SK-N-SH (cell line): ENCODE measurements at regions not wholly inside any gene's neighbourhood (a gene's known extent, or its start where the extent isn't known, plus 50 kb on each side); places are given as distances from the start of the nearest gene placed in this dataset.

Source experiments
- CTCF ChIA-PET: fragments of 300-600, 350-600 bp; formaldehyde crosslinking; extraction: SDS; loops from one replicate; lab custom pipeline; 2021; lab: Yijun Ruan, JAX
- POLR2A ChIA-PET: fragments of 350-600 bp; sonication (Branson Sonifier 250); formaldehyde crosslinking; extraction: SDS; loops from one replicate; lab custom pipeline; 2020; ENCODE audit warnings: antibody characterized with exemption, inconsistent platforms; lab: Yijun Ruan, JAX
- DNase-seq: peaks from one replicate; pipeline ENCODE4 v3.0.0; 2012
- H2AFZ ChIP-seq: fragments of 200-600 bp; sonication (generic); 2 replicates; pipeline ENCODE4 v1.8.1; 2016; ENCODE audit warnings: antibody characterized with exemption, mild to moderate bottlenecking, low read depth
- H3F3A ChIP-seq: fragments of 200-600 bp; sonication (generic); replicated peaks from 2 replicates; pipeline ENCODE3; 2016; ENCODE audit warnings: antibody characterized with exemption, mild to moderate bottlenecking; ENCODE audit not compliant: insufficient read depth
- H3K27ac ChIP-seq, 2 experiments: fragments of 200-500 bp in 1 of 2; fragments of 200-600 bp in 1 of 2; sonication (Bioruptor generic) in 1 of 2; sonication (generic), shearing (Covaris generic) in 1 of 2; 2 replicates each; pipeline versions ENCODE4 v1.5.1 to v1.6.1; 2014 to 2016; ENCODE audit warnings: low read depth in 2 of 2, inconsistent platforms in 1 of 2, low read length in 1 of 2, mild to moderate bottlenecking in 1 of 2, mixed read lengths in 1 of 2
- H3K27me3 ChIP-seq: fragments of 200-600 bp; sonication (generic), shearing (Covaris generic); 2 replicates; pipeline ENCODE4 v1.6.1; 2016; ENCODE audit warnings: mixed run types; ENCODE audit not compliant: insufficient read depth
- H3K36me3 ChIP-seq, 2 experiments: fragments of 200-500 bp in 1 of 2; fragments of 200-600 bp in 1 of 2; sonication (Bioruptor generic) in 1 of 2; sonication (generic) in 1 of 2; replicated peaks in 1 of 2; 2 replicates each; pipeline versions ENCODE3 to v1.5.1; 2014 to 2016; ENCODE audit warnings: low read length in 1 of 2, mild to moderate bottlenecking in 1 of 2; ENCODE audit not compliant: insufficient read depth in 2 of 2, control insufficient read depth in 1 of 2
- H3K4me1 ChIP-seq, 2 experiments: fragments of 200-500 bp in 1 of 2; fragments of 200-600 bp in 1 of 2; sonication (Bioruptor generic) in 1 of 2; sonication (generic), shearing (Covaris generic) in 1 of 2; 2 replicates each; pipeline versions ENCODE4 v1.5.1 to v1.6.1; 2014 to 2016; ENCODE audit warnings: low read depth in 1 of 2, low read length in 1 of 2, mixed run types in 1 of 2; ENCODE audit not compliant: insufficient read depth in 2 of 2, control insufficient read depth in 1 of 2
- H3K4me2 ChIP-seq: fragments of 200-600 bp; sonication (generic), shearing (Covaris generic); 2 replicates; pipeline ENCODE4 v1.6.1; 2017; ENCODE audit warnings: mixed run types
- H3K4me3 ChIP-seq, 2 experiments: fragments of 200-500 bp in 1 of 2; fragments of 200-600 bp in 1 of 2; sonication (Bioruptor generic) in 1 of 2; sonication (generic), shearing (Covaris generic) in 1 of 2; 2 replicates each; pipeline versions ENCODE4 v1.5.1 to v1.8.1; 2014 to 2016; ENCODE audit warnings: low read depth in 2 of 2, inconsistent platforms in 1 of 2, low read length in 1 of 2, mild to moderate bottlenecking in 1 of 2, mixed read lengths in 1 of 2, moderate library complexity in 1 of 2
- H3K79me2 ChIP-seq: fragments of 200-600 bp; sonication (generic); 2 replicates; pipeline ENCODE4 v1.8.1; 2017; ENCODE audit warnings: mild to moderate bottlenecking; ENCODE audit not compliant: insufficient read depth
- H3K9ac ChIP-seq: fragments of 200-600 bp; sonication (generic); 2 replicates; pipeline ENCODE4 v1.6.1; 2017; ENCODE audit warnings: mixed run types
- H3K9me2 ChIP-seq: fragments of 200-600 bp; sonication (generic); 2 replicates; pipeline ENCODE4 v1.6.1; 2017; ENCODE audit warnings: mixed run types
- H3K9me3 ChIP-seq: fragments of 200-600 bp; sonication (generic); 2 replicates; pipeline ENCODE4 v1.6.1; 2017; ENCODE audit warnings: mixed run types, mild to moderate bottlenecking, moderate library complexity
- H4K20me1 ChIP-seq: fragments of 200-600 bp; sonication (generic); 2 replicates; pipeline ENCODE4 v1.6.1; 2017; ENCODE audit warnings: mild to moderate bottlenecking, mixed run types; ENCODE audit not compliant: insufficient read depth
- CHD2 ChIP-seq: fragments of 150-350 bp; IDR thresholded peaks from 2 replicates; pipeline ENCODE4 v1.6.1; 2018; ENCODE audit warnings: low read length; ENCODE audit not compliant: partially characterized antibody
- FOSL2 ChIP-seq: IDR thresholded peaks from 2 replicates; pipeline ENCODE4 v1.4.0; 2012; ENCODE audit warnings: low read depth, mild to moderate bottlenecking, moderate library complexity, borderline replicate concordance
- FOXJ3 ChIP-seq: sonication (generic); formaldehyde crosslinking; IDR thresholded peaks from 2 replicates; pipeline ENCODE4 v1.5.1; 2020; ENCODE audit warnings: mild to moderate bottlenecking, missing genetic modification reagents
- FOXM1 ChIP-seq: IDR thresholded peaks from 2 replicates; pipeline ENCODE4 v1.4.0; 2012; ENCODE audit warnings: low read depth, mild to moderate bottlenecking
- GABPA ChIP-seq: IDR thresholded peaks from 2 replicates; pipeline ENCODE4 v1.4.0; 2012; ENCODE audit warnings: low read depth, mild to moderate bottlenecking
- JUND ChIP-seq: IDR thresholded peaks from 2 replicates; pipeline ENCODE4 v1.4.0; 2012
- MEF2A ChIP-seq: IDR thresholded peaks from 2 replicates; pipeline ENCODE4 v1.4.0; 2012; ENCODE audit warnings: low read depth, borderline replicate concordance
- MXI1 ChIP-seq: IDR thresholded peaks from 2 replicates; pipeline ENCODE4 v1.6.1; 2012; ENCODE audit warnings: mild to moderate bottlenecking, low read depth, low read length, improper control_type of control experiment
- NRF1 ChIP-seq: IDR thresholded peaks from 2 replicates; pipeline ENCODE4 v1.6.1; 2012; ENCODE audit warnings: low read depth, mild to moderate bottlenecking, low read length
- POLR2AphosphoS5 ChIP-seq: IDR thresholded peaks from 2 replicates; pipeline ENCODE4 v1.6.1; 2012; ENCODE audit warnings: low read depth, low read length
- RFX5 ChIP-seq: IDR thresholded peaks from 2 replicates; pipeline ENCODE4 v1.6.1; 2012; ENCODE audit warnings: mild to moderate bottlenecking, improper control_type of control experiment, low read length
- SMC3 ChIP-seq: IDR thresholded peaks from 2 replicates; pipeline ENCODE4 v1.6.1; 2012; ENCODE audit warnings: low read depth, low read length, improper control_type of control experiment
- TAF1 ChIP-seq: IDR thresholded peaks from 2 replicates; pipeline ENCODE4 v1.6.1; 2012; ENCODE audit warnings: low read depth, mild to moderate bottlenecking, low read length, moderate library complexity, borderline replicate concordance
- WGBS: methylation state at CpG from one replicate; pipeline ENCODE4 v1.1.6; 2017; ENCODE audit warnings: low lambda C conversion rate; 5-methylcytosine and 5-hydroxymethylcytosine counted together
- TF ChIP-seq, protein P1 (sequence below): IDR thresholded peaks from 2 replicates; pipeline ENCODE4 v1.6.1; 2012; ENCODE audit warnings: mild to moderate bottlenecking, low read depth, low read length, moderate library complexity
- TF ChIP-seq, protein P2 (sequence below): fragments of 150-350 bp; IDR thresholded peaks from 2 replicates; pipeline ENCODE4 v1.6.1; 2017; ENCODE audit warnings: antibody characterized with exemption, low read length, low read depth, borderline replicate concordance
- TF ChIP-seq, protein P3 (sequence below): fragments of 200-600 bp; sonication (generic); IDR thresholded peaks from 2 replicates; pipeline ENCODE4 v1.6.1; 2017; ENCODE audit warnings: antibody characterized with exemption, mild to moderate bottlenecking, moderate library complexity
- TF ChIP-seq, protein P4 (sequence below): fragments of 150-350 bp; IDR thresholded peaks from 2 replicates; pipeline ENCODE4 v1.6.1; 2016; ENCODE audit warnings: mild to moderate bottlenecking, low read depth, low read length
- TF ChIP-seq, protein P5 (sequence below): IDR thresholded peaks from 2 replicates; pipeline ENCODE4 v1.4.0; 2012; ENCODE audit warnings: low read depth

DNA sequence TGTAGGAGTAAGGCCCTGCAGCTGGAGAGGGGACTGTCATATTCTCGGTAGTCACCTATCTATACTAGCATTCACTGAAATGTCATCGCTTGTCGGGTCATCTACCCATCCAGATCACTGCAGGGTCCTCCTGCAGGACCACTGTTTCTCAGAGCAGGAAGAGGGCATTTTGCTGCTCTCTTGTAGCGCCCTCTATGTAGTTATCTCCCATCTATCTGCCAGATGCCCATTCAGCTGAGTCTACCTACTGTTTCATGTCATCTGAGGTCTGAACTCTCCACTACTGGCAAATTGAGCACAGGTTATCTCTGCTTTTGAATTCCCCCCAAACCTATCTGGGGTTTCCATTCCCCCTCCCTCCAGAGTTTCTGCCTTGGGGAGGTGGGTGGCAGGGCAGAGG, 258.2 kb upstream of the FOXD3 start (continued):
- TF ChIP-seq, protein P1, sequence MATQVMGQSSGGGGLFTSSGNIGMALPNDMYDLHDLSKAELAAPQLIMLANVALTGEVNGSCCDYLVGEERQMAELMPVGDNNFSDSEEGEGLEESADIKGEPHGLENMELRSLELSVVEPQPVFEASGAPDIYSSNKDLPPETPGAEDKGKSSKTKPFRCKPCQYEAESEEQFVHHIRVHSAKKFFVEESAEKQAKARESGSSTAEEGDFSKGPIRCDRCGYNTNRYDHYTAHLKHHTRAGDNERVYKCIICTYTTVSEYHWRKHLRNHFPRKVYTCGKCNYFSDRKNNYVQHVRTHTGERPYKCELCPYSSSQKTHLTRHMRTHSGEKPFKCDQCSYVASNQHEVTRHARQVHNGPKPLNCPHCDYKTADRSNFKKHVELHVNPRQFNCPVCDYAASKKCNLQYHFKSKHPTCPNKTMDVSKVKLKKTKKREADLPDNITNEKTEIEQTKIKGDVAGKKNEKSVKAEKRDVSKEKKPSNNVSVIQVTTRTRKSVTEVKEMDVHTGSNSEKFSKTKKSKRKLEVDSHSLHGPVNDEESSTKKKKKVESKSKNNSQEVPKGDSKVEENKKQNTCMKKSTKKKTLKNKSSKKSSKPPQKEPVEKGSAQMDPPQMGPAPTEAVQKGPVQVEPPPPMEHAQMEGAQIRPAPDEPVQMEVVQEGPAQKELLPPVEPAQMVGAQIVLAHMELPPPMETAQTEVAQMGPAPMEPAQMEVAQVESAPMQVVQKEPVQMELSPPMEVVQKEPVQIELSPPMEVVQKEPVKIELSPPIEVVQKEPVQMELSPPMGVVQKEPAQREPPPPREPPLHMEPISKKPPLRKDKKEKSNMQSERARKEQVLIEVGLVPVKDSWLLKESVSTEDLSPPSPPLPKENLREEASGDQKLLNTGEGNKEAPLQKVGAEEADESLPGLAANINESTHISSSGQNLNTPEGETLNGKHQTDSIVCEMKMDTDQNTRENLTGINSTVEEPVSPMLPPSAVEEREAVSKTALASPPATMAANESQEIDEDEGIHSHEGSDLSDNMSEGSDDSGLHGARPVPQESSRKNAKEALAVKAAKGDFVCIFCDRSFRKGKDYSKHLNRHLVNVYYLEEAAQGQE = no peak

DNA sequence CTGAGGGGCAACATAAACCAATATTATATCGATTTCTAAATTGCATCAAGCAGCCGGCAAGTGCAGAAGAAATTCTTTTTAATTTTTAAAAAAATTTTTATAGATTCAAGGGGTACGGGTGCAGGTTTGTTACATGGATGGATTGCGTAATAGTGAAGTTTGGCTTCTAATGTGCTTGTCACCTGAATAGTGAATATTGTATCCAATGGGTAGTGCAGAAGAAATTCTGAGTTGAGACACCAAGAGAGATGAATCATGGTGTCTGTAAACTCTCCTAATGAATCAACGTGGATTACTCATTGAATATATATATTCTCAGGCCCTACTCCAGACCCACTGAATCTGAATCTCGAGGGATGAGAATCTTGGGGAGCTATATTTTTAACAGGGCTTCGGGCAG, 253.7 kb upstream of the FOXD3 start:
- no peaks in the 10 kb centered on the region for H3K36me3 ChIP-seq
- no peaks in the 10 kb centered on the region for H4K20me1 ChIP-seq
- H3K9me2 ChIP-seq = no peaks in the 10 kb centered on the region
- H3K79me2 ChIP-seq = no peaks in the 10 kb centered on the region
- CTCF ChIA-PET = no interaction called here
- no peak overlapping the region for H2AFZ ChIP-seq
- POLR2A ChIA-PET = no interaction called here
- TF ChIP-seq FOSL2 = no peak
- no peak for TF ChIP-seq FOXM1
- no peak for TF ChIP-seq MXI1
- no peak for TF ChIP-seq SMC3
- no peak for TF ChIP-seq CHD2
- TF ChIP-seq, protein P2, sequence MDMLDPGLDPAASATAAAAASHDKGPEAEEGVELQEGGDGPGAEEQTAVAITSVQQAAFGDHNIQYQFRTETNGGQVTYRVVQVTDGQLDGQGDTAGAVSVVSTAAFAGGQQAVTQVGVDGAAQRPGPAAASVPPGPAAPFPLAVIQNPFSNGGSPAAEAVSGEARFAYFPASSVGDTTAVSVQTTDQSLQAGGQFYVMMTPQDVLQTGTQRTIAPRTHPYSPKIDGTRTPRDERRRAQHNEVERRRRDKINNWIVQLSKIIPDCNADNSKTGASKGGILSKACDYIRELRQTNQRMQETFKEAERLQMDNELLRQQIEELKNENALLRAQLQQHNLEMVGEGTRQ = no peak
- no peak for TF ChIP-seq TAF1
- TF ChIP-seq FOXJ3 (CRISPR knock-in tag) = no peak
- no peak for TF ChIP-seq GABPA
- TF ChIP-seq, protein P3, sequence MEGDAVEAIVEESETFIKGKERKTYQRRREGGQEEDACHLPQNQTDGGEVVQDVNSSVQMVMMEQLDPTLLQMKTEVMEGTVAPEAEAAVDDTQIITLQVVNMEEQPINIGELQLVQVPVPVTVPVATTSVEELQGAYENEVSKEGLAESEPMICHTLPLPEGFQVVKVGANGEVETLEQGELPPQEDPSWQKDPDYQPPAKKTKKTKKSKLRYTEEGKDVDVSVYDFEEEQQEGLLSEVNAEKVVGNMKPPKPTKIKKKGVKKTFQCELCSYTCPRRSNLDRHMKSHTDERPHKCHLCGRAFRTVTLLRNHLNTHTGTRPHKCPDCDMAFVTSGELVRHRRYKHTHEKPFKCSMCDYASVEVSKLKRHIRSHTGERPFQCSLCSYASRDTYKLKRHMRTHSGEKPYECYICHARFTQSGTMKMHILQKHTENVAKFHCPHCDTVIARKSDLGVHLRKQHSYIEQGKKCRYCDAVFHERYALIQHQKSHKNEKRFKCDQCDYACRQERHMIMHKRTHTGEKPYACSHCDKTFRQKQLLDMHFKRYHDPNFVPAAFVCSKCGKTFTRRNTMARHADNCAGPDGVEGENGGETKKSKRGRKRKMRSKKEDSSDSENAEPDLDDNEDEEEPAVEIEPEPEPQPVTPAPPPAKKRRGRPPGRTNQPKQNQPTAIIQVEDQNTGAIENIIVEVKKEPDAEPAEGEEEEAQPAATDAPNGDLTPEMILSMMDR = no peak
- no peak for TF ChIP-seq MEF2A
- no peak for TF ChIP-seq POLR2AphosphoS5
- TF ChIP-seq, protein P1 = no peak
- no peak for TF ChIP-seq NRF1
- TF ChIP-seq, protein P4, sequence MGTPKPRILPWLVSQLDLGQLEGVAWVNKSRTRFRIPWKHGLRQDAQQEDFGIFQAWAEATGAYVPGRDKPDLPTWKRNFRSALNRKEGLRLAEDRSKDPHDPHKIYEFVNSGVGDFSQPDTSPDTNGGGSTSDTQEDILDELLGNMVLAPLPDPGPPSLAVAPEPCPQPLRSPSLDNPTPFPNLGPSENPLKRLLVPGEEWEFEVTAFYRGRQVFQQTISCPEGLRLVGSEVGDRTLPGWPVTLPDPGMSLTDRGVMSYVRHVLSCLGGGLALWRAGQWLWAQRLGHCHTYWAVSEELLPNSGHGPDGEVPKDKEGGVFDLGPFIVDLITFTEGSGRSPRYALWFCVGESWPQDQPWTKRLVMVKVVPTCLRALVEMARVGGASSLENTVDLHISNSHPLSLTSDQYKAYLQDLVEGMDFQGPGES = no peak
- TF ChIP-seq RFX5 = no peak
- TF ChIP-seq, protein P5, sequence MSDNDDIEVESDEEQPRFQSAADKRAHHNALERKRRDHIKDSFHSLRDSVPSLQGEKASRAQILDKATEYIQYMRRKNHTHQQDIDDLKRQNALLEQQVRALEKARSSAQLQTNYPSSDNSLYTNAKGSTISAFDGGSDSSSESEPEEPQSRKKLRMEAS = no peak
- no peak for TF ChIP-seq JUND
- H3K4me1 ChIP-seq = no peaks in the 10 kb centered on the region
- peaks cover 7% of the 10 kb centered on the region; the same call in 1 of the 2 replicates for H3K27me3 ChIP-seq
- no peak overlapping the region for H3K27ac ChIP-seq
- H3K4me2 ChIP-seq = no peak overlapping the region
- no peaks in the 10 kb centered on the region for H3K9me3 ChIP-seq
- H3K9ac ChIP-seq = no peak overlapping the region
- no peak overlapping the region for H3K4me3 ChIP-seq
- 55% methylated on average over 7 of the region's 7 CpGs for WGBS
- no peaks in the 10 kb centered on the region for H3F3A ChIP-seq
- no peak for DNase-seq
